Brain microvascular endothelial cell (primary cell): ENCODE measurements at regions not wholly inside any gene's neighbourhood (a gene's known extent, or its start where the extent isn't known, plus 50 kb on each side); places are given as distances from the start of the nearest gene placed in this dataset.

Source experiments
- DNase-seq: peaks from one replicate; pipeline ENCODE4 v3.0.0-alpha.2; 2020
- H3K27ac ChIP-seq: fragments of 250-450 bp; sonication (Bioruptor Pico); 2 replicates; pipeline ENCODE4 v1.5.1; 2020; ENCODE audit warnings: mild to moderate bottlenecking, moderate library complexity
- H3K27me3 ChIP-seq: fragments of 250-450 bp; sonication (Bioruptor Pico); replicated peaks from 2 replicates; pipeline ENCODE4 v1.5.1; 2020; ENCODE audit warnings: mild to moderate bottlenecking
- H3K36me3 ChIP-seq: fragments of 250-450 bp; sonication (Bioruptor Pico); replicated peaks from 2 replicates; pipeline ENCODE4 v1.5.1; 2020; ENCODE audit warnings: mild to moderate bottlenecking
- H3K4me3 ChIP-seq: 2 replicates; pipeline ENCODE4 v1.5.1; 2011; ENCODE audit warnings: low read depth, mild to moderate bottlenecking, control low read depth, low read length, moderate library complexity
- in situ Hi-C: cut with HindIII; loops from 2 replicates; pipeline ENCODE4 v1.10.0; 2017; ENCODE audit warnings: low sequenced_read_pairs, low pct_ligation_motif_present
- TF ChIP-seq, protein P1 (sequence below): IDR thresholded peaks from 2 replicates; pipeline ENCODE4 v1.5.1; 2011; ENCODE audit warnings: low read depth, mild to moderate bottlenecking, moderate library complexity, low read length, control low read depth, inconsistent platforms; ENCODE audit errors: missing control alignments

DNA sequence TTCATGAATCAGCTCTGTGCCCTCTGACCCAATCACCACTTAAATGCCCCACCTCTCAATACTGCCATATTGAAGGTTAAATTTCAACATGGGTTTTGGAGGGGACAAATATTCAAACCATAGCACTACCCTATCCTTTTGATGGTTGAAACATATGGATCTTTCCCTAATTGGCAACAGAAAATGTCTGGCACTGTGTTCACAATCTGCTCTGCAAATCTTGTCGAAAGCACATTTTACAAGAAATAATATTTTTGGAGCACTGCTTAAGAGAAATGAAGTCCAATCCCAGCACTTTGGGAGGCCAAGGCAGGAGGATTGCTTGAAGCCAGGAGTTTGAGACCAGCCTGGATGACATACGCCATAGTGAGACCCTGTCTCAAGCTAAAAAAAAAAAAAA lies 130.6 kb upstream of the FAM9C start:
- no peak for DNase-seq
- Histone ChIP-seq H3K36me3 (no peaks in the 10 kb centered on the region), H3K4me3 (no peak overlapping the region), H3K27me3 (no peaks in the 10 kb centered on the region), H3K27ac (no peak overlapping the region)
- TF ChIP-seq, protein P1, sequence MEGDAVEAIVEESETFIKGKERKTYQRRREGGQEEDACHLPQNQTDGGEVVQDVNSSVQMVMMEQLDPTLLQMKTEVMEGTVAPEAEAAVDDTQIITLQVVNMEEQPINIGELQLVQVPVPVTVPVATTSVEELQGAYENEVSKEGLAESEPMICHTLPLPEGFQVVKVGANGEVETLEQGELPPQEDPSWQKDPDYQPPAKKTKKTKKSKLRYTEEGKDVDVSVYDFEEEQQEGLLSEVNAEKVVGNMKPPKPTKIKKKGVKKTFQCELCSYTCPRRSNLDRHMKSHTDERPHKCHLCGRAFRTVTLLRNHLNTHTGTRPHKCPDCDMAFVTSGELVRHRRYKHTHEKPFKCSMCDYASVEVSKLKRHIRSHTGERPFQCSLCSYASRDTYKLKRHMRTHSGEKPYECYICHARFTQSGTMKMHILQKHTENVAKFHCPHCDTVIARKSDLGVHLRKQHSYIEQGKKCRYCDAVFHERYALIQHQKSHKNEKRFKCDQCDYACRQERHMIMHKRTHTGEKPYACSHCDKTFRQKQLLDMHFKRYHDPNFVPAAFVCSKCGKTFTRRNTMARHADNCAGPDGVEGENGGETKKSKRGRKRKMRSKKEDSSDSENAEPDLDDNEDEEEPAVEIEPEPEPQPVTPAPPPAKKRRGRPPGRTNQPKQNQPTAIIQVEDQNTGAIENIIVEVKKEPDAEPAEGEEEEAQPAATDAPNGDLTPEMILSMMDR = no peak
- in situ Hi-C loops = no loop called here

GRCh38 chrX:13170966-13171558 lies 126.6 kb upstream of the FAM9C start:
- in situ Hi-C loops = no loop called here
- no peaks in the 10 kb centered on the region for H3K27me3 ChIP-seq
- H3K36me3 ChIP-seq = no peaks in the 10 kb centered on the region
- no peak overlapping the region for H3K4me3 ChIP-seq
- H3K27ac ChIP-seq = no peak overlapping the region
- no peak for DNase-seq
- TF ChIP-seq, protein P1 = no peak

DNA sequence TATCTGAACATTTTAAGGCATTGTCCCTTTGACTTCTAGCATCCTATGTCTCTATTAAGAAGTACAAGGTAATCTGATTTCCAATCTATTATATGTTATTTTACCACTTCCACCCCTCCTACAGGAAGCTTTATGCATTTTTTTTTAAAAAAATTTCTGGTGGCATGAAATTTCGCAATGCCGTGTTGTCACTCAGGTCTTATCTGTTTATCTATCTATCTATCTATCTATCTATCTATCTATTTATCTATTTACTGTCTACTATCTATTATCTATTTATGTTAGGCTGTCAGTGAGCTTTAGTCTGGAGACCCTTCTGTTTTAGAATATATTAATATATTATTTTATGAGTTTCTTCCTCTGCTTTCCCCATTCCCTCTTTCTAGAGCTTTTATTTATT lies 125.3 kb upstream of the FAM9C start:
- TF ChIP-seq, protein P1 = no peak
- Histone ChIP-seq H3K27me3 (no peaks in the 10 kb centered on the region), H3K4me3 (no peak overlapping the region), H3K36me3 (no peaks in the 10 kb centered on the region), H3K27ac (no peak overlapping the region)
- DNase-seq = no peak
- in situ Hi-C loops = no loop called here

DNA sequence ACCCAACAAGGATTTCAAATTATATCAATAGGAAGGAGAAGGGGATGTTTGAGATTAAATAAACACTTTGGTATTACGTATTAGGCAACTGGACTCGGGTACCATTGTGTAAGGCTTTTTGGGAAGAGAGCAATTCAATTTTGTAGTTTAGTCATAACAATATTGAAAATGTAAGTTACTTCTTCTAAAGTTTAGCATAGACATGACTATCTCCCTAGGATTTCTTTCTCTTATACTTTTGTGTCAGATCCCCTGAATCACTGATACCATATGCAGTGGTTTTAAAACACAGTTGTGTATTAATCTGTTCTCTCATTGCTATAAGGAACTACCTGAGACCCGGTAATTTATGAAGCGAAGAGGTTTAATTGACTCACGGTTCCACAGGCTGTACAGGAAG lies 123.8 kb upstream of the FAM9C start:
- TF ChIP-seq, protein P1 = no peak
- no peak for DNase-seq
- no peaks in the 10 kb centered on the region for H3K36me3 ChIP-seq
- H3K4me3 ChIP-seq = no peak overlapping the region
- in situ Hi-C loops = no loop called here
- H3K27me3 ChIP-seq = no peaks in the 10 kb centered on the region
- no peak overlapping the region for H3K27ac ChIP-seq

DNA sequence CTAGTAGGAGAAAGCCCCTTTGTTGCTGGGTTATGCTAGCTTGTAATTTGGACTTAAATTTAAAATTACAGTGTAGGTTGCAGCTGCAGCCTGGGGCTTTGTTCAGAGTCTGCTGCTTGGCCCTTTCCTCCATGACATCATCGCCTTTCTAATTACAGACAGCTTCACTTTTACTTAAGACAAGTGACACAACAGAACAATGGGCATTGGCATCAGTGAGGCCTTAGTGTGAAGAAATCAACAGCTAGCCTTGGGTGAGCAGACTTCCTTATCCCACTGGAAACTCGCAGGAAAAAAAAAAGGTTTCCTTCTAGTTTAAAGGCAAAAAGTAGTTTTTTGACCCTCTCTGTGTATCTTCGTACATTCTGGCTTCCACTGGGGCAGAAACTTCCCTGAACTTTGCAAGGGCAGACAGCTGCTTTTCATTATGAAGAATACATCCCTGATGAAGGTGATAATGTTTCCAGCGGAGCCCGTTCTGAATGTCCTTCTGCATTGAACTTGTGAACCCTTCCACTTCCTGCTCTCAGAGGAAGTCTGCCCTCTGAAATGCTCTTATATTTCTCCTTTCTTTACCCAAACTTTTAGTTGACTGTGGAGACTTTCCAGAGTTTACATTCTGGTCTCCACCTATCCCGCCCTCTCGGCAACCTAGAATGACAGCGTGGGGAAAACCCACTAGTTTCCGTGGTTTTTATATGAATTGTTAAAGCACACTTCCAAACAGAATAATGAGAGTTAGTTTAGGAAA lies 123.2 kb upstream of the FAM9C start:
- no peaks in the 10 kb centered on the region for H3K27me3 ChIP-seq
- no peak overlapping the region for H3K27ac ChIP-seq
- in situ Hi-C loops = no loop called here
- H3K36me3 ChIP-seq = no peaks in the 10 kb centered on the region
- DNase-seq = no peak
- TF ChIP-seq, protein P1 = no peak
- H3K4me3 ChIP-seq = no peak overlapping the region
